ENCODE measurements at regions not wholly inside any gene's neighbourhood (a gene's known extent, or its start where the extent isn't known, plus 50 kb on each side); places are given as distances from the start of the nearest gene placed in this dataset. TPM values are rescaled to one million over a fixed set of nuclear protein-coding genes. Genes with fewer than 3 reads are reported as not detected.

DNA sequence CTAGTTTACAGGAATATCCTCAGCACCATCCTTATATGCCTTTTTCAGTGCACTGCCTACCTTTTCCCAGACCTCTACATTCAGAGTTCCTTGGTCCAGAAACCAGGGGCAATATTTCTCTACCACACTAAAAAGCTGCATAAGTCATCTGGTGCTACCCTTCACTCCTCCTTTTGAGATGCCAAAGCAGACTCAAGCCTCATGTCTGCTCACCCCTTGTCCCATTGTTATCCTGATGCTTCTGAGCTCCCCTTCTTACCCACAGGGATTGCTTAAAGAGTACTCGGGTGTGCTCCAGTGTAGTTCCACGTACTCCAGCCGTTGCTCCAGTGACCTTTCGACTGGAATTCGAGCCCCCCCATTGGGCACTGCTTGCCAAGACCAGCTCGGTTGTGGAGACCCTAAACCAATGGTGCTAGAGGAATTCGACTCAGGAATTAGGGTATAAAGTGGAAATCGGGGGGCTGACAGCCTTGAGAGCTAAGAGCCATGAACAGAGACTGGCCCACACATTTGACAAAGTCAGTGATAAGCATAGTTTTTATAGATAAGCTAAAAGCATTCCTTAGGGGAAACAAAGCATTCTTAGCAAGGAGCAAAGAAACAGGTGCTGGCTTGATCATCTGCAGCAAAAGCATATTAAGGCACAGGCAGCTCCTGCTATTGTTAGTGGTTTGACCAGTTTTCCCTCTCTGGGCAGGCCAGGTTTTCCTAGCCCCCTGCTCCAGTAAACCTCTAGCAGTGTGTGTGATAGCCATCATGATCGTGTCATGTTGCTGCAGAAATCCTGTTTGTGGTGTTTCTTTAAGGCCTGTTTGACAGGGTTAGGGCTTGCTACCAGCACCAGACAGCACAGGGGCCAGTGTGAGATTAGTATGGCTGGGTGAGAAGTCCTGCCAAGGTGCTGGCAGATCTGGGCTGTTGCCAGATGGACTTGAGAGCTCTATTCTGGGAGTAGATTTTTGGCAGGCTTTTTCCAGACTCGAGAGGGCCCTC, 57.5 kb upstream of the WDR1 start:
- no peak for DNase-seq

DNA sequence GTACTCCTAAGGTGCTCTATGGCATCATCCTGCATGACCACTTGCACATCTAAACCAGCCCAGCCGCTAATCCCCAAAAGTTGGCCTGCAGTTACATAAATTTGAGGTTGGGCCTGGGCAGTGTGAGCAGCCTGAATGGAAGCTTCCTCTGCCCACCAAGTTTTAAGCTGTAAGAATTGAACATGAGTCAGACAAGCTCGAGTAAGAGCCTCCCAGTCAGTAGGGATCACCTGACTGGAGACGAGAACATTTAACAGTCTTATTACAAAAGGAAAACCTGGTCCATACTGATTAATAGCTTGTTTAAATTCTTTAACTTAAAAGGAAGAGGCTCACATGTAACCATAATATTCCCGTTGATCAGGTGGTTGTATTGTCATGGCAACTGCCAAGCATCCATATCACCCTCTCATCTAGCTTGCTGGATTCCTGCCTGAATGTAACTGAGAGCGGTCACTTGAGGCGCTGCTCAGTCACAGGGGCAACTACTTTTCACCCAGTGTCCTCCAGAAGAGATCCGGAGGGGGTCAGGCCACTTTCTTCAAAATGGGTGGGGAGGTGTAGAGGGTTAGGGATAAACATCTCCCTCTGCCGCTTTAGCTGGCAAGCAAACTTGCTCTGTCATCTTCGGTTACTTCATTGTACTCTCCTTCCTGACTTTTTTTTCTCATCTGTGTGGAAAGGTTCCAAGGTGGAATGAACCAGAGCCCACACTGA, 56.6 kb upstream of the WDR1 start:
- no peak for DNase-seq

GRCh38 chr4:10172278-10172921, 55.8 kb upstream of the WDR1 start:
- DNase-seq, result no peak

DNA sequence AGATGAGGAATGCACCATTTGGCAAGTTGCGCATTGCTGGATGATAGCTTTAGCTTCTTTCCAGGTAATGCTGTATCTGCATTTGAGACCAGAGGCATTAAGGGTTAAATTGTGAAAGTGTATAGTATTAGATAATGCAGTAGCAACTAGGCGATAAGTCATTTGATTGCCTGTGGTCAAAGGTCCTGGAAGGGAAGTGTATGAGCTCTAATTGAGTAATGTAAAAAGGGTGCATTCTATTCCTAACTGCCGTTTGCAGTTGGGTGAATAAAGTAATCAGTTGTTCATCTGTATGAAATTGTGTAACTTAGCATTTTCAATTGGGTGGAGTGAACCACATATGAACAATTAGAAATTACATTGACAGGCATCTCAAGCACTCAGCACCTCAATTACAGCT, 54.5 kb upstream of the WDR1 start:
- no peak for DNase-seq

- no peak for DNase-seq
Observed at GRCh38 chr4:10169839-10170387, 53.3 kb upstream of the WDR1 start.

GRCh38 chr4:10168151-10168550, 51.6 kb upstream of the WDR1 start:
- DNase-seq, result no peak

DNA sequence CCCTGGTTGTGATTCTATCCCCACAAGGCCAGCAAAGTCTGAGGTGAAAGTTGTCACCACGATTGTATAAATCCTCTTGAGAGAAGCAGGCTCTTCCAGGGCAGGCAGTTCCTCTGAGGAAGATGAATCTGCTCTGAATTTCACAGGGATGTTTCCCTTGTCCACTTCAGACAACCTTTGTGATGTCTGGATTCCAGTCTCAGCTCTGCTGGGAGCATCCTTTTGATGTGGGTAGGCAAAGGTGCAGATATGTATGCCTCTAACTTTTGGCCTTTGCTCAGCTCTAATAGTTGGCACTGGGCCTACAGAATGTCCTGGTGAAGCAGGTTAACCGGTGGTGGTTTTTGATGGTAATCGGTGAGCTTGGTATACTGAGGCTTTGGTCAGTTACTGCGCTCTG, 50.6 kb upstream of the WDR1 start:
- DNase-seq, result no peak

Small RNAs in the stretch of these regions (small RNA-seq; reads per million reads assigned to genes)
- gene AC006499.8, result not detected

All from occipital lobe (tissue), 2 donors.